ENCODE measurements at regions not wholly inside any gene's neighbourhood (a gene's known extent, or its start where the extent isn't known, plus 50 kb on each side); places are given as distances from the start of the nearest gene placed in this dataset.
A peak's percentile ranks its signal among the peaks of the same experiment; 100 is the strongest.
"Not testable (repeated sequence)": the region's sequence is repeated elsewhere in the genome, so short reads cannot be mapped to it uniquely, and the experiment has no call there.

- Histone ChIP-seq H3K9me3 (ENCODE audit: low read length) (no peaks in the 10 kb centered on the region), H3K79me2 (ENCODE audit: insufficient read depth, low read depth, low read length) (no peaks in the 10 kb centered on the region), H3K4me2 (ENCODE audit: low read length) (no peak overlapping the region), H2AFZ (ENCODE audit: low read length) (no peak overlapping the region), H3K9me2 (ENCODE audit: insufficient read depth, low read length) (no peaks in the 10 kb centered on the region), H3K36me3 (ENCODE audit: insufficient read depth, low read length) (no peaks in the 10 kb centered on the region), H3K4me1 (ENCODE audit: insufficient read depth, low read length, poor library complexity, severe bottlenecking) (no peaks in the 10 kb centered on the region), H3K4me3 (ENCODE audit: low read depth, low read length, poor library complexity, severe bottlenecking) (no peak overlapping the region), H4K20me1 (ENCODE audit: insufficient read depth, low read length) (no peaks in the 10 kb centered on the region), H3K27ac (ENCODE audit: low read depth, low read length, poor library complexity, severe bottlenecking) (no peak overlapping the region)
- TF ChIP-seq EZH2phosphoT487 (IDR thresholded peaks at IDR 0.05; ENCODE audit: borderline replicate concordance, low read depth, low read length) = no peak
- TF ChIP-seq, protein P1, sequence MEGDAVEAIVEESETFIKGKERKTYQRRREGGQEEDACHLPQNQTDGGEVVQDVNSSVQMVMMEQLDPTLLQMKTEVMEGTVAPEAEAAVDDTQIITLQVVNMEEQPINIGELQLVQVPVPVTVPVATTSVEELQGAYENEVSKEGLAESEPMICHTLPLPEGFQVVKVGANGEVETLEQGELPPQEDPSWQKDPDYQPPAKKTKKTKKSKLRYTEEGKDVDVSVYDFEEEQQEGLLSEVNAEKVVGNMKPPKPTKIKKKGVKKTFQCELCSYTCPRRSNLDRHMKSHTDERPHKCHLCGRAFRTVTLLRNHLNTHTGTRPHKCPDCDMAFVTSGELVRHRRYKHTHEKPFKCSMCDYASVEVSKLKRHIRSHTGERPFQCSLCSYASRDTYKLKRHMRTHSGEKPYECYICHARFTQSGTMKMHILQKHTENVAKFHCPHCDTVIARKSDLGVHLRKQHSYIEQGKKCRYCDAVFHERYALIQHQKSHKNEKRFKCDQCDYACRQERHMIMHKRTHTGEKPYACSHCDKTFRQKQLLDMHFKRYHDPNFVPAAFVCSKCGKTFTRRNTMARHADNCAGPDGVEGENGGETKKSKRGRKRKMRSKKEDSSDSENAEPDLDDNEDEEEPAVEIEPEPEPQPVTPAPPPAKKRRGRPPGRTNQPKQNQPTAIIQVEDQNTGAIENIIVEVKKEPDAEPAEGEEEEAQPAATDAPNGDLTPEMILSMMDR (conservative IDR thresholded peaks at IDR 0.05; ENCODE audit: low read length) = no peak
- POLR2A ChIA-PET = interaction anchor here (1.0 kb wide), 1 partner anchor 14 kb away, joined by 3 read pairs; no protein-coding TSS in a partner anchor
- BruUV-seq (replicated peaks) = no TSS peak
- DNase-seq (ENCODE audit: low spot score) = no peak
- CTCF ChIA-PET (ENCODE audit: unreplicated experiment) = no interaction called here
- intact Hi-C loops (cut with micrococcal nuclease; ENCODE audit: unreplicated experiment) = no loop called here
Observed at GRCh38 chr9:105121861-105122430, 122.5 kb upstream of the SLC44A1 start.

DNA sequence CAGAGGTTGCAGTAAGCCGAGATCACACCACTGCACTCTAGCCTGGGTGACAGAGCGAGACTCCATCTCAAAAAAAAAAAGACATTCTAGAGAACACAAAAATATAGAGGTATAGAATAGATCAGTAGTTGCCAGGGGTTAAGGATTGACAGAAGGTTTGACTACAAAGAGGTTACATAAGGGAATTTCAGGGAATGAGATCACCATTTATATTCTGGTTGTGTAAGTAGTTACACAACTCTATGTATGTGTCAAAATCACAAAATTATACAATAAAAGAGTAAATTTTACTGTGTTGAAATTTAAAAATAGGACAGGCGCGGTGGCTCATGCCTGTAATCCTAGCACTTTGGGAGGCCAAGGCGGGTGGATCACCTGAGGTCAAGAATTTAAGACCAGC, 119.9 kb upstream of the SLC44A1 start:
- H2AFZ ChIP-seq (ENCODE audit: low read length); H3K27ac ChIP-seq (ENCODE audit: low read depth, low read length, poor library complexity, severe bottlenecking); H3K9me2 ChIP-seq (ENCODE audit: insufficient read depth, low read length); H3K4me2 ChIP-seq (ENCODE audit: low read length); H3K4me3 ChIP-seq (ENCODE audit: low read depth, low read length, poor library complexity, severe bottlenecking); BruUV-seq (replicated peaks); H3K36me3 ChIP-seq (ENCODE audit: insufficient read depth, low read length); POLR2A ChIA-PET; H4K20me1 ChIP-seq (ENCODE audit: insufficient read depth, low read length); CTCF ChIA-PET (ENCODE audit: unreplicated experiment); DNase-seq (ENCODE audit: low spot score); H3K79me2 ChIP-seq (ENCODE audit: insufficient read depth, low read depth, low read length); H3K9me3 ChIP-seq (ENCODE audit: low read length); intact Hi-C loops (cut with micrococcal nuclease; ENCODE audit: unreplicated experiment): not testable (repeated sequence)
- H3K4me1 ChIP-seq (ENCODE audit: insufficient read depth, low read length, poor library complexity, severe bottlenecking) = peaks cover 14% of the 10 kb centered on the region

DNA sequence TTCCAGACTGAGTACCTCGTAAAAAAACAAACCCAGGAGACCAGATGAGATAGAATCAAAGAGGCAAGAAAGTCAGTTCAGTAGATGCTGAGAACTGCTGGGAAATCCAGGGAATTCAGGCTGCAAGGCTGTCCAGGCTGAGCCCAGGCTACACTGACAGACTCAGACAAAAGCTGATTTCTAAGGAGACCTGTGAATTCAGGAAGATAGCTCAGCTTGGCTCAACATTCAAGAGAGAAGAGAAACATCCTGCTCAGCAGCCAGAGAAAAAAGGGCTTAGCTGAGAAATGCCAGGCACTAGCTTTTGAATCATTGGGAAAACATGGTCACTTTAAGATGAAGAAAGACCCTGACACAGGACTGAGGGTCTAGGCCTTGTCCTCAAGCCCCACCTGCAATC, 118.2 kb upstream of the SLC44A1 start:
- H3K27ac ChIP-seq (ENCODE audit: low read depth, low read length, poor library complexity, severe bottlenecking) = no peak overlapping the region
- intact Hi-C loops (cut with micrococcal nuclease; ENCODE audit: unreplicated experiment) = no loop called here
- H3K4me2 ChIP-seq (ENCODE audit: low read length) = no peak overlapping the region
- no TSS peak for BruUV-seq (replicated peaks)
- peaks cover 14% of the 10 kb centered on the region for H3K4me1 ChIP-seq (ENCODE audit: insufficient read depth, low read length, poor library complexity, severe bottlenecking)
- H3K9me3 ChIP-seq (ENCODE audit: low read length) = no peaks in the 10 kb centered on the region
- H2AFZ ChIP-seq (ENCODE audit: low read length) = peak overlapping the region; percentile 11; the same call in 1 of the 2 replicates
- ChIA-PET POLR2A (interaction anchor here (0.5 to 1.1 kb wide), 6 partner anchors 10 to 433 kb away, joined by 3 to 5 read pairs (median 4); no protein-coding TSS in a partner anchor), CTCF (ENCODE audit: unreplicated experiment) (interaction anchor here (0.6 kb wide), 2 partner anchors 11 to 217 kb away, joined by 3 read pairs; no protein-coding TSS in a partner anchor)
- H3K79me2 ChIP-seq (ENCODE audit: insufficient read depth, low read depth, low read length) = no peaks in the 10 kb centered on the region
- DNase-seq (ENCODE audit: low spot score) = no peak
- no peaks in the 10 kb centered on the region for H3K9me2 ChIP-seq (ENCODE audit: insufficient read depth, low read length)
- TF ChIP-seq, protein P1 (conservative IDR thresholded peaks at IDR 0.05; ENCODE audit: low read length) = no peak
- no peak for TF ChIP-seq EZH2phosphoT487 (IDR thresholded peaks at IDR 0.05; ENCODE audit: borderline replicate concordance, low read depth, low read length)
- no peaks in the 10 kb centered on the region for H3K36me3 ChIP-seq (ENCODE audit: insufficient read depth, low read length)
- no peaks in the 10 kb centered on the region for H4K20me1 ChIP-seq (ENCODE audit: insufficient read depth, low read length)
- H3K4me3 ChIP-seq (ENCODE audit: low read depth, low read length, poor library complexity, severe bottlenecking) = no peak overlapping the region

All from OCI-LY7 (cell line).